HT1080 (cell line): ENCODE measurements at regions not wholly inside any gene's neighbourhood (a gene's known extent, or its start where the extent isn't known, plus 50 kb on each side); places are given as distances from the start of the nearest gene placed in this dataset.
A peak's percentile ranks its signal among the peaks of the same experiment; 100 is the strongest.

Experiments used
- DNase-seq: peaks from one replicate; pipeline ENCODE4 v3.0.0-alpha.2; 2015; ENCODE audit warnings: low read depth

- DNase-seq: no peak
Observed at GRCh38 chr3:182246870-182247269, 535.1 kb downstream of the SOX2 start.

GRCh38 chr3:182248349-182248880, 536.7 kb downstream of the SOX2 start:
- peak; percentile 25 for DNase-seq

GRCh38 chr3:182252802-182253201, 540.5 kb upstream of the ATP11B start:
- DNase-seq: no peak

GRCh38 chr3:182255158-182255557, 538.1 kb upstream of the ATP11B start:
- DNase-seq: no peak

- DNase-seq: no peak
Observed at GRCh38 chr3:182257361-182257760, 535.9 kb upstream of the ATP11B start.

GRCh38 chr3:182258538-182259177, 534.6 kb upstream of the ATP11B start:
- DNase-seq: peak; percentile 39

- no peak for DNase-seq
Observed at GRCh38 chr3:182259579-182259978, 533.7 kb upstream of the ATP11B start.

- DNase-seq: no peak
Observed at GRCh38 chr3:182261041-182261440, 532.3 kb upstream of the ATP11B start.

- DNase-seq: no peak
Observed at GRCh38 chr3:182268711-182269110, 524.6 kb upstream of the ATP11B start.

GRCh38 chr3:182276512-182276911, 516.8 kb upstream of the ATP11B start:
- DNase-seq: no peak

GRCh38 chr3:182284793-182285192, 508.5 kb upstream of the ATP11B start:
- DNase-seq: no peak

- no peak for DNase-seq
Observed at GRCh38 chr3:182292591-182292990, 500.7 kb upstream of the ATP11B start.

GRCh38 chr3:182294256-182294655, 499.0 kb upstream of the ATP11B start:
- DNase-seq: peak; percentile 81

GRCh38 chr3:182294696-182295095, 498.6 kb upstream of the ATP11B start:
- no peak for DNase-seq

GRCh38 chr3:182300266-182300665, 493.0 kb upstream of the ATP11B start:
- DNase-seq: no peak

GRCh38 chr3:182303169-182303568, 490.1 kb upstream of the ATP11B start:
- peak; percentile 43 for DNase-seq

GRCh38 chr3:182305881-182306665, 487.2 kb upstream of the ATP11B start:
- DNase-seq: no peak

GRCh38 chr3:182308328-182308727, 485.0 kb upstream of the ATP11B start:
- no peak for DNase-seq

GRCh38 chr3:182309120-182309519, 484.2 kb upstream of the ATP11B start:
- peak; percentile 70 for DNase-seq

- peak; percentile 31 for DNase-seq
Observed at GRCh38 chr3:182315313-182315712, 478.0 kb upstream of the ATP11B start.

GRCh38 chr3:182323126-182323700, 470.1 kb upstream of the ATP11B start:
- DNase-seq: no peak

- peak; percentile 42 for DNase-seq
Observed at GRCh38 chr3:182323898-182324297, 469.4 kb upstream of the ATP11B start.
